OCI-LY7 (cell line): ENCODE measurements at regions not wholly inside any gene's neighbourhood (a gene's known extent, or its start where the extent isn't known, plus 50 kb on each side); places are given as distances from the start of the nearest gene placed in this dataset.

Source experiments
- CTCF ChIP-seq: fragments of 200-600 bp; sonication (generic); conservative IDR thresholded peaks from 2 replicates; pipeline ENCODE4 v1.5.1; 2014; ENCODE audit warnings: mild to moderate bottlenecking, antibody characterized with exemption, low read length, moderate library complexity, mixed read lengths
- EZH2phosphoT487 ChIP-seq: fragments of 200-600 bp; sonication (generic); IDR thresholded peaks from 2 replicates; pipeline ENCODE4 v1.6.1; 2018; ENCODE audit warnings: low read depth, borderline replicate concordance, mild to moderate bottlenecking, mixed run types, antibody characterized with exemption, low read length, moderate library complexity, mixed read lengths

GRCh38 chr13:70255406-70255991 lies 147.2 kb upstream of the KLHL1 start:
- TF ChIP-seq CTCF, result no peak
- TF ChIP-seq EZH2phosphoT487, result no peak
